ENCODE measurements at regions not wholly inside any gene's neighbourhood (a gene's known extent, or its start where the extent isn't known, plus 50 kb on each side); places are given as distances from the start of the nearest gene placed in this dataset.

GRCh38 chr5:38023371-38023770 lies 183.5 kb upstream of the GDNF start:
- DNase-seq, result no peak

DNA sequence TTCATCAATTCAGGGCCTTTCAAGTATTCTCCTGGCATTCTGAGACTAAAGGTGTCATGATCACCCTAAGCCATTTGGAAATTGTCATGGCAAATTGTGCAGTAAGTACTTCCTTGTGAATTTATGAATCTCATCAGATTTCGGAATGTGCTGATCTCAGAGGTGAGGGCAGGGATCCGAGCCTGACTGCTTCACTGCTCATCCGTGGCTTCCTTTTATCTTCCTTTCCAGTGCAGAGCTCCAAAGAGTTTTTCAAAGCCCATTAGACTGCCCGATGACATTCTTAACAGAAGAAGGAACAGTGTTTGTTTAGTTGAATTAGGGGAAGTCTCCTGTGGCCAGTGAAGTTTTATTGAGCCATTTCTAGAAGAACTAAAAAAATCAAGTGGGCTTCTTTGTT lies 182.8 kb upstream of the GDNF start:
- no peak for DNase-seq

DNA sequence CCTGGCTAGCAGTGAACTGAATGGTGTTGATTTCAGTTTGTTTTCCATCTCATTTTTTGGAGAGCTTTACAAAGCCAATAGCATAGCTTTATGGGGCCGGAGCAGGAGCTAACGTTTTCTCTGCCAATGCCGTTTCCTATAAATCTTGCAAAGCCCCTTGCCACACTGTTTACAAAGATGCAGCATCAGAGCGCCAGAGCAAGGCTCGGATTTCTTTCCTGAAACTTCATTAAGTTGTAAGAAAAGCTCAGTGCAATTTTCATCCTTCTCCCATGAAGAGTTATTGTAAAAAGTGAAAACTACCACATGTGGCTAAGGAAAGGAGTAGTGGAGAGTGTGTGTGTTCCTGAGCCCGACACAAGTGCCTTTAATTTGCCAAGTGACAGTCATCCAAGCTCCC lies 178.2 kb upstream of the GDNF start:
- no peak for DNase-seq

DNA sequence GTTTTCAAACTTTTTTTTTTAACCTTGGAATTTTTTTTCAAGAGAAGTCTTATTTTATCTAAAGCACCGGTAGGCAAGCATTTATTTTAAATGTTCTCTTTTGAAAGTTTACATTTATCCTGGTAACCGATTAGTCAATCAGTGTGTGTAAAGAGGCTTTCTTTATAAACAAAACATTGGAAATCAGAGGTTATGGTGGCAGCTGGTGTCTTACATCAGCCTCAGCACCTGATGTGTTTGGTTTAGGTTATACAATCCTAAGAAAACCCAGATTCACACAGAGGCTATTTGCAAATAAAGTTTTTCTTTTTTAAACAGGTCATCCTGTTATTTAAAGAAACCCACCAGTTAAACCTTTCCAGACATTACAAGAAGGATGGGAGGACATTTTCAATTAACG lies 173.3 kb upstream of the GDNF start:
- no peak for DNase-seq

- no peak for DNase-seq
Measured at GRCh38 chr5:38011668-38012188, 171.9 kb upstream of the GDNF start.

- DNase-seq, result no peak
Measured at GRCh38 chr5:38009749-38010358, 170.0 kb upstream of the GDNF start.

- no peak for DNase-seq
Measured at GRCh38 chr5:38008198-38008597, 168.4 kb upstream of the GDNF start.

- no peak for DNase-seq
Measured at GRCh38 chr5:37999593-37999992, 159.8 kb upstream of the GDNF start.

DNA sequence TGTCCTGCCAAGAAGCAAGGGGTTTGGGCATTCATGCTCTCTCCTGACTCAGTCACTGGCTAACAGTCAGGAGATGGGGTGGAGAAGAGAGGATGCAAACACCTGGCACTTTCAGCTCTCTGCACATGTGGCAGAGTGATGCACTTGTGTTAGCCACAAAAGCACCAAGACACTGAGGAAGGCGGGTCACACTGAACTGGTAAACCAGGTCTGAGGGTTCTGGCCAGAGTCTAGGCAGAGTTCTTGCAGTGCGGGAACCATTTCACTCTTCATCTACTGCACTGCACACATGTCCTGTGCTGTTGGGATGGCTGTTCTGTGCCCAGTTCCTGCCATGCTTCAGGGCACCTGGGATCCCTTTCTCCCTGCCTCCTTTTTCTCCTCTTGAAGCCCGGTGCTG lies 157.1 kb upstream of the GDNF start:
- no peak for DNase-seq

- no peak for DNase-seq
Measured at GRCh38 chr5:37994729-37995128, 154.9 kb upstream of the GDNF start.

DNA sequence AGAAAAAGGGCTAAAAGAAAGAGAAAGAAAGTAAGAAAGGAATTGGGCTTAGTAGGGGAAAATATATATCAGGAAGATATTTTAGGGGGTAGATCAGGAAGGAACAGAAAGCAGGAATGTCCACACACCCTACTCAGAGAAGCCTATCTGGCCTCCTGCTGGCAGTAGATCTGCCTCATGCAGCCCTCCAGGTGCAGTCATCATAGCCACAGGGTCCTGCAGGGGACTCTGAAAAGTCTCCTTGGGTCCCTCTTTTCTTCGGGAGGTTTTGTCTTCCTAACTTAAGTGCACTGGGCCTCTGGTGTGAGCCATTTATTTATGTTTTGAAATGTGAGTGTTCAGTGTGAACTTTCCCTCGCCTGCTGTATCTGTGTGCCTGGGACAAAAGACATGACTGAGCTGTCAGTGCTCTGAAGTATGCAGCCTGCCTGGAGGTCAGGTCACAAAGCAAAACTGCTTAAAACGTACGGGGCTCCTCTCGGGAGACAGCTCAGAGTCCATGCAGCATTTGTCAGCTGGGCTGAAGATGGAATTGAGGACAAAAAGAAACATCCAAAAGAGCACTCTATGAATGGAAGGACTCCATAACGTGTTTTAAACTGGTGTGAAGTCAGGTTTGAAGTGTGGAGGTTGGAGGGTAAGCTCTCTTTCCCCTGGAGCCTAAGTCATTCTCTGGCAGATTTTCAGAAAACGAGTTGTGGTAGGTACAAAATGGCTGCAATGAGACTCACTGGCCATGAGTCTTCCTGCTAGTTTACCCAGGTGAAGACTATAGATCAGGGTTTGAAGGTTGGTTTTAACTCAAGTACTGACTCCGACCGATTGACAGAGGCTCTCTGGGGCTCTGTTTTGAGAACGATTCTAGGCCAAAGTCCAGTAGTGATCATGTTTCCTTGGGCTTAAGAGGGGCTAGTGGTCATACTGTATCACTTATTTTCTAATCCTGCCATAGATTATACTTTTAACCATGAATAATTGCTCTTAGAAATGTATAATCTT lies 151.8 kb upstream of the GDNF start:
- DNase-seq, result no peak

DNA sequence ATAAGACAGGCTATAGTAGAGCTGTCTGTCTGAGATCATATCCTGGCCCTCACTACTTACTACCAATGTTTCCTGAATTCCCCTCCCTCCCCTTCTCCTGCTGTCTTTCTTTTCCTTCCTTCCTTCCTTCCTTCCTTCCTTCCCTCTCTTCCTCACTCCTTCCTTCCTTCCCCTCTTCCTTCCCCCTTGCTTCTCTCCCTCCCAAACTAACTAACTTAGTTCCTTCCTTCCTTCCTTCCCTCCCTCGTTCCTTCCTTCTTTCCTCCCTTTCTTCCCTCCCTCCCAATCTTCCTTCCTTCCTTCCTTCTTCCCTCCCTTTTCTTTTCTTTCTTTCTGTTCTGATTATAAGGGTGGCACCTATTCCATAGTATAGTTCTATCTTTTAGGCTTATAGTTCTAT lies 150.0 kb upstream of the GDNF start:
- DNase-seq, result no peak

- DNase-seq, result no peak
Measured at GRCh38 chr5:37988454-37989046, 148.7 kb upstream of the GDNF start.

DNA sequence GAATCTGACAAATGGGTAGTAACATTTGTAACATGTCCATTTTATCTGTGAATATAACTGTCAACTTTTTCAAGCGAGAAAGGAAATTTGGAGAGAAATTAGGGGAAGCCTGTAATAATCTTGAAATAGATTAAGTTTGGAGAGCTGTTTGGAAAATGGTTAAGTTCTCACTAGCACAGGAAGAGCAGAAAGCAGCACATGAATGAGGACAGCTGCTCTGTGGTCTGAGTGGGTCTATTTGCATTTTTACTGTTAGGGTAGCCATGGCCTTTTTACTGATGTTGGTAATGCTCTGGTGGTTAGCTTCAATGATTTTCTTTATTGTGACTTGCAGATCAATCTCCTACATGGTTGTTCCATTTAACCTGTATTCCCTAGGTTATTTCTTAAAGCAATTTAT lies 144.5 kb upstream of the GDNF start:
- no peak for DNase-seq

DNA sequence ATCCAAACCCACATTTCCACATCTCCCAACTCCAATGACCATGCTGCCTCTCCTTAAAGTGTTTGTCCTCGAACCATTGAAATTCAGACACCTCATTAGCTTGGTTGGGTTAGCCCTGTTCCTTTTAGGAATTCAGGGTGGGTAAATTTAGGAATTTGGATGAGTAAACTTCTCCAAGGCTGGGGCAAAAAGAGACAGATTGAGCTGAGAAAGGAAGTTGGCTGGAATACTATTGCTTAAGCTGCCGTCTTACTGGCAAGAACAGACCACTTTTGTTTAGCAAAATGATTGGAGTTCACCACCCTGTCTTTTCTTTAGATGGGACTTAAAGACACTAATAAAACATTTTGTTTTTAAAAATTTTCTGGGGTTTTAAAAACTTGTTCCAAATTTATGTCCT lies 143.6 kb upstream of the GDNF start:
- DNase-seq, result no peak

- DNase-seq, result no peak
Measured at GRCh38 chr5:37979559-37979958, 139.7 kb upstream of the GDNF start.

GRCh38 chr5:37975531-37975930 lies 135.7 kb upstream of the GDNF start:
- DNase-seq, result no peak

DNA sequence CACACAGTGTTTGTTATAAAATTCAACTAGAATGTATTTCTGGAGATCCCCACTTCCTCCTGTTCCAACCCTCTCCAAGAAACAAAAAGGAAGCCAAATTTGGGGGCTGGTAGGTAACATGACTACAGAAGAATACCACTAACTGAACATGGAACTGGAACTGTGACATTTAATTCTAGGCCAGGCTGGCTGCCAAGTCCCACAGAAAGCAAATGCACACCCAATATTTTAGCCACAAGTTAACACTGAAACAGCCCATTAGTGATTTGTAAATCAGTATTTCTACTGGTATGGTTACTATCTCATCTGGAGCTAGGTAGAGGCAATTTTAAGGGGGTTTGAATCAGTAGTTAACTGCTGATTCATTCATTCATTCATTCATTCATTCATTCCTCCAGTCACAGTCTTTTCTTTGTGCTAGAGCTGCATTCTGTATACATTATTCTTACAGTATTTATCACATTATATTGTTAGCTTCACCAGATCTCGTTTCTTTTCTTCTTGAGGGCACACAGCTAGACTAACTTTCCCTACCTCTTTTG lies 131.7 kb upstream of the GDNF start:
- peak; percentile 15 to 42 for DNase-seq

DNA sequence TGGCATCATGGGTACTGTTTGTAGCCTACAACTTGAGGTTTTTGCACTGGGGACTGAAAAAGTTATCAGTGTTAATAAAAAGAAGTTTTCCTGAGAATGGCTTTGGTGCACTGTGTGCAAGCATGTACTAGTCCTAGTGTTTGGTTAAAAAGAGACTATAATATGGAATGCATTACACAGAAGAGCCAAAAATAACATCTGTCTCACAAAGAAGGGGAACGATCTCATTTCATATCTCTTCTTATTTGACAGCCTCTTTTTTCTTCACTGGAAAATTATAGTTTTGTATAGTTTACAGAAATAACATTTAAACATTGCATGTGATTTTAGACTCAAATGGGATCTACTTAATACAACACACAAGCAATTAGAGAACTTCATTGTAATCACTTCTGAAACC lies 127.0 kb upstream of the GDNF start:
- no peak for DNase-seq

DNA sequence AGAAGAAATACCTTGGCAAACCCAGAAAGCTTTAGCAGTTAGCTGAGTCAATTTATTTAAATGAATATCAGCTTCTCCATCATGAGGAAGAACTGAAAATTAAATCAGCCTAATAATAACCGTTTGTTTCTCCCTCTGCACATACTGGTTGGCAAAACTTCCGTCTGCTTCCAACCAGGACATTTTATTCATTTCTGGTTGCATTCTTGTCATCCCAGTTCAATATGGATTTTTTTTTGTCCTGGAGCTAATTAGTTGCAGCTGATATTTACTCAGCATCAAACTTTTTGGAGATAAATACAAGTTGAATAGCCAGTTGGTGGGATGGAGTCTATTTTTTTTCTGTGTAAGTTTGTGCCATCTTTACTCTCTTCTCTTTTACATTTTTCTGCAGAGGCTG lies 126.5 kb upstream of the GDNF start:
- no peak for DNase-seq

DNA sequence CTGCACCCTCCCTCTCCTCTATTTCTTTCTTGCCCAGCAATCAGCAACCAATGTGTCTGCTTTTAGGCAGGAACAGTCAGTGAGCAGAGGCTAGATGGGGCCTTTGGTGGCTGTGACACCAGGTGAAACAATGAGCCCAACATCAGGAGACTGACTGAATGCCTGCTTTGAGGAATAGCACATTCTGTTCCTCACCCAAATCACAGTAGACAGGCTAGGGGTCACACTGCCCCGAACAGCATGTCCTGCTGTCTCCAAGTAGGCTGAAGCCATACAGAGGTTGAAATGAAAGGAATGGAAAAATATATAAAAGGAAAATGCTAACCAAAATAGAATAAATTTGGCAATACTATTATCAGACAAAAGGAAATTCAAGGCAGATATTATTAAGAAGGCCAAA lies 122.5 kb upstream of the GDNF start:
- no peak for DNase-seq

DNA sequence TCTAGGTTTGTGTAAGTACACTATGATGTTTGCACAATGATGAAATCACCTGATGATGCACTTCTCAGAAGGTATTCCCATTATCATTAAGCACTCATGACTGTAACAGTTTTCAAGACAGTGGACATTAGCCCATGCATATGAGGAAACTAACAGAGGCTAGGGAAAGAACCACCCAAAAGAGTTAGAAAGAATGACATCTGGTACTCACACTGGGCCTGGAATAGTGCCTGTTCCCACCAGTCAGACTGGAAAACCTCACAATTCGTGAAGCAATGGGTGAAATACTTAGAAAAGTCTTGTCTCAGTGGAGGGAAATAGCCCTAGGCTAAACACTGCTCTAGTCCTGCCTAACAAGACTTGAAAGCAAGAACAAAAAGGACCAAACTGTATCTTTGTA lies 117.4 kb upstream of the GDNF start:
- no peak for DNase-seq

DNA sequence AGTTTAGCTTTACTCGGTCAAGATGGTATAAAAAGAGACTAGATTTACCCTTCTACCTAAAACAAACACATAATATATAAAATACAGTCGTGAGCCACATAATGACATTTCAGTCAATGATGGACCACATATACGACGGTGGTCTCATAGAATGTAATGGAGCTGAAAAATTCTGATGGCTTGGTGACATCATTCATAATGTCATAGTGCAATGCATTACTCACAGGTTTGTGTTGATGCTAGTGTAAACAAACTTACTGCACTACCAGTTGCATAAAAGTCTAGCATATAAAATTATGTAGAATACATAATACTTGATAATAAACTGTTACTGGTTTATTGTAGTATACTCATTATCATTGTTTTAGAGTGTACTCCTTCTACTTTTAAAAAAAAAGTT lies 115.9 kb upstream of the GDNF start:
- no peak for DNase-seq

- peak; percentile 2 to 5 for DNase-seq
Measured at GRCh38 chr5:37954561-37954960, 114.7 kb upstream of the GDNF start.

All from Kasumi-1 (cell line).